Spleen (tissue), 7 donors: ENCODE measurements at regions not wholly inside any gene's neighbourhood (a gene's known extent, or its start where the extent isn't known, plus 50 kb on each side); places are given as distances from the start of the nearest gene placed in this dataset.

Experiments
- CTCF ChIP-seq, 11 experiments: fragments of 200-600 bp in 7 of 11; fragments of 450-650 bp in 4 of 11; sonication (generic) in 4 of 11; IDR thresholded peaks in 8 of 11; conservative IDR thresholded peaks in 3 of 11; 1 replicate in 7 of 11; 2 replicates in 4 of 11; pipeline versions ENCODE4 v1.4.0 to v1.8.0; 2016 to 2021; ENCODE audit warnings: antibody characterized with exemption in 11 of 11, inconsistent platforms in 4 of 11, mild to moderate bottlenecking in 1 of 11
- POLR2A ChIP-seq, 3 donors: fragments of 450-650 bp; IDR thresholded peaks; one replicate each; pipeline ENCODE4 v1.5.1; 2017; ENCODE audit warnings: antibody characterized with exemption in 3 of 3, mild to moderate bottlenecking in 1 of 3
- POLR2AphosphoS5 ChIP-seq, 3 donors: sonication (generic); formaldehyde crosslinking; IDR thresholded peaks; one replicate each; pipeline ENCODE4 v1.5.1; 2017; ENCODE audit warnings: antibody characterized with exemption in 3 of 3
- donor health status: DM: no; HTN: no; CAD: no; lungs with moderate emphysema.
- donor health status: DM: no; HTN: no; CAD: no.
- donor health status: DM: no; HTN: no; CAD: no.

GRCh38 chr2:122583159-122583917 is 827.9 kb downstream of the TSN start:
- TF ChIP-seq CTCF (IDR thresholded peaks at IDR 0.05 in 8 of 11, conservative IDR thresholded peaks at IDR 0.05 in 3 of 11) (no peak), POLR2A (IDR thresholded peaks at IDR 0.05) (no peak), POLR2AphosphoS5 (IDR thresholded peaks at IDR 0.05) (no peak)
